ENCODE measurements at regions not wholly inside any gene's neighbourhood (a gene's known extent, or its start where the extent isn't known, plus 50 kb on each side); places are given as distances from the start of the nearest gene placed in this dataset.

DNA sequence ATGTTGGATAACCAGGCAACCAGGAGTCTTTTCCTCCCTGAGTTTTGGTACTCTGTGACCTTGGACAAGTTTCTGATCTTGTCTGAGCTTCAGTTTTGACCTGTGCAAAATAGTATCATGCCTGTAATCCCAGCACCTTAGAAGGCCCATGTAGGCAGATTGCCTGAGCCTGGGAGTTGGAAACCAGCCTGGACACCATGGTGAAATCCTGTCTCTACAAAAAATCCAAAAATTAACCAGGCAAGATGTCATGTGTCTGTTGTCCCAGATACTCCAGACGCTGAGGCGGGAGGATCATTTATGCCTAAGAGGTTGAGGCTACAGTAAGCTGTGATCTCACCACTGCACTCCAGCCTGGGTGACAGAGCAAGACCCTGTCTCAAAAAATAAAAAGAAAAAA lies 114.8 kb downstream of the IL12A start:
- no peak for TF ChIP-seq POLR2A (IDR thresholded peaks at IDR 0.05)
- TF ChIP-seq, protein P1, sequence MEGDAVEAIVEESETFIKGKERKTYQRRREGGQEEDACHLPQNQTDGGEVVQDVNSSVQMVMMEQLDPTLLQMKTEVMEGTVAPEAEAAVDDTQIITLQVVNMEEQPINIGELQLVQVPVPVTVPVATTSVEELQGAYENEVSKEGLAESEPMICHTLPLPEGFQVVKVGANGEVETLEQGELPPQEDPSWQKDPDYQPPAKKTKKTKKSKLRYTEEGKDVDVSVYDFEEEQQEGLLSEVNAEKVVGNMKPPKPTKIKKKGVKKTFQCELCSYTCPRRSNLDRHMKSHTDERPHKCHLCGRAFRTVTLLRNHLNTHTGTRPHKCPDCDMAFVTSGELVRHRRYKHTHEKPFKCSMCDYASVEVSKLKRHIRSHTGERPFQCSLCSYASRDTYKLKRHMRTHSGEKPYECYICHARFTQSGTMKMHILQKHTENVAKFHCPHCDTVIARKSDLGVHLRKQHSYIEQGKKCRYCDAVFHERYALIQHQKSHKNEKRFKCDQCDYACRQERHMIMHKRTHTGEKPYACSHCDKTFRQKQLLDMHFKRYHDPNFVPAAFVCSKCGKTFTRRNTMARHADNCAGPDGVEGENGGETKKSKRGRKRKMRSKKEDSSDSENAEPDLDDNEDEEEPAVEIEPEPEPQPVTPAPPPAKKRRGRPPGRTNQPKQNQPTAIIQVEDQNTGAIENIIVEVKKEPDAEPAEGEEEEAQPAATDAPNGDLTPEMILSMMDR (IDR thresholded peaks at IDR 0.05): no peak
- no peak for TF ChIP-seq POLR2AphosphoS5 (IDR thresholded peaks at IDR 0.05)
